ENCODE measurements at regions not wholly inside any gene's neighbourhood (a gene's known extent, or its start where the extent isn't known, plus 50 kb on each side); places are given as distances from the start of the nearest gene placed in this dataset.

- Mint-ChIP-seq H3K27me3 (ENCODE audit: unreplicated experiment) (no peaks in the 10 kb centered on the region), H3K36me3 (ENCODE audit: unreplicated experiment) (no peaks in the 10 kb centered on the region), H3K9me3 (ENCODE audit: unreplicated experiment) (no peaks in the 10 kb centered on the region), H3K27ac (ENCODE audit: unreplicated experiment) (no peak overlapping the region), H3K4me1 (ENCODE audit: low read depth, unreplicated experiment) (no peaks in the 10 kb centered on the region), H3K4me3 (ENCODE audit: unreplicated experiment) (no peak overlapping the region)
- no peak for TF ChIP-seq CTCF (IDR thresholded peaks at IDR 0.05; ENCODE audit: partially characterized antibody, unreplicated experiment)
- DNase-seq, result no peak
Measured at GRCh38 chr3:192031941-192032340, 571.0 kb downstream of the PYDC2 start.

DNA sequence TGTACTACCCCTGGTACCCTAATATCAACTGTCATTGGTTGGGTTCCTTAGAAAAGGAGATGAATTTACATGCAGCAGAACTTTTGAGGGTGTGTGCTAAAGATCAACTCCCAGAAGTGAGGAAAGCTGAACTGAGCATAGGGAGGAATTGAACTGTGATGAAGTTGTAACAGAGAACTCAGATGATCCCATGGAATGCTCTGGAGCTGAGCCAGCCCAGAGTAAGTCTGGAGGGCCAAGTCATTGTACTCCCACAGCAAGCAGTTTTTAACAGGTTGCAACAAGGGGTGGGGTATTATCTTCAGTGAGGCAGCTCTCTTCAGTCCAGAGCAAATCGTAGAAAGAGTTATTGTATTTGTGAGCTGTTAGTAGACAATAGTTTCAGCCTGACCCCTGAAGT is 572.3 kb downstream of the PYDC2 start:
- no peak for DNase-seq
- Mint-ChIP-seq H3K9me3 (ENCODE audit: unreplicated experiment) (no peaks in the 10 kb centered on the region), H3K4me3 (ENCODE audit: unreplicated experiment) (no peak overlapping the region), H3K27me3 (ENCODE audit: unreplicated experiment) (no peaks in the 10 kb centered on the region), H3K4me1 (ENCODE audit: low read depth, unreplicated experiment) (no peaks in the 10 kb centered on the region), H3K27ac (ENCODE audit: unreplicated experiment) (no peak overlapping the region), H3K36me3 (ENCODE audit: unreplicated experiment) (no peaks in the 10 kb centered on the region)
- no peak for TF ChIP-seq CTCF (IDR thresholded peaks at IDR 0.05; ENCODE audit: partially characterized antibody, unreplicated experiment)

DNA sequence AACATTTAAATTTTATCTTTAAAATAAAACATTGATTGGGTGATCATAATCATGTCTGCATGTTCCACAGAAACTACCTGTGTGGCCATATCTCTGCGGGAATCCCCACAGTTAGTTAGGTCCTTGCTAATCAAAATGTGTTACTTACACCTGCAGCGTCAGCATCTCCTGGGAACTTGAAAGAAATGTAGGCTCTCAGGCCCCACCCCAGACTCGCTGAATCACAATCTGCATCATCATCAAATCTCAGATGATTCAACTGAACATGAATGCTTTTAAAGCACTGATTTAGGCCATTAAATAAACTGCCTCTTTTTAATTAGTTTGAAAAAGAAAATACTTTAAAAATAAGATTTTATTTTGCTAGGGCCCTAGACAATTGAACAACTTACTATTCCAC is 577.8 kb downstream of the PYDC2 start:
- TF ChIP-seq CTCF (IDR thresholded peaks at IDR 0.05; ENCODE audit: partially characterized antibody, unreplicated experiment), result no peak
- no peaks in the 10 kb centered on the region for H3K4me1 Mint-ChIP-seq (ENCODE audit: low read depth, unreplicated experiment)

GRCh38 chr3:192039593-192039992 is 578.6 kb downstream of the PYDC2 start:
- Mint-ChIP-seq H3K4me1 (ENCODE audit: low read depth, unreplicated experiment) (no peaks in the 10 kb centered on the region), H3K27ac (ENCODE audit: unreplicated experiment) (no peak overlapping the region), H3K9me3 (ENCODE audit: unreplicated experiment) (no peaks in the 10 kb centered on the region), H3K4me3 (ENCODE audit: unreplicated experiment) (no peak overlapping the region), H3K27me3 (ENCODE audit: unreplicated experiment) (no peaks in the 10 kb centered on the region), H3K36me3 (ENCODE audit: unreplicated experiment) (no peaks in the 10 kb centered on the region)
- no peak for DNase-seq
- TF ChIP-seq CTCF (IDR thresholded peaks at IDR 0.05; ENCODE audit: partially characterized antibody, unreplicated experiment), result no peak

More for the DNA sequence above, 577.8 kb downstream of the PYDC2 start:
- DNase-seq, result no peak
- Mint-ChIP-seq H3K9me3 (ENCODE audit: unreplicated experiment) (no peaks in the 10 kb centered on the region), H3K4me3 (ENCODE audit: unreplicated experiment) (no peak overlapping the region), H3K36me3 (ENCODE audit: unreplicated experiment) (no peaks in the 10 kb centered on the region), H3K27ac (ENCODE audit: unreplicated experiment) (no peak overlapping the region), H3K27me3 (ENCODE audit: unreplicated experiment) (no peaks in the 10 kb centered on the region)

- Mint-ChIP-seq H3K36me3 (ENCODE audit: unreplicated experiment) (no peaks in the 10 kb centered on the region), H3K4me3 (ENCODE audit: unreplicated experiment) (no peak overlapping the region), H3K4me1 (ENCODE audit: low read depth, unreplicated experiment) (no peaks in the 10 kb centered on the region), H3K9me3 (ENCODE audit: unreplicated experiment) (no peaks in the 10 kb centered on the region), H3K27ac (ENCODE audit: unreplicated experiment) (no peak overlapping the region), H3K27me3 (ENCODE audit: unreplicated experiment) (no peaks in the 10 kb centered on the region)
- no peak for DNase-seq
- no peak for TF ChIP-seq CTCF (IDR thresholded peaks at IDR 0.05; ENCODE audit: partially characterized antibody, unreplicated experiment)
Measured at GRCh38 chr3:192040282-192041043, 579.5 kb downstream of the PYDC2 start.
